Muscle of back (tissue), 3 donors: ENCODE measurements at regions not wholly inside any gene's neighbourhood (a gene's known extent, or its start where the extent isn't known, plus 50 kb on each side); places are given as distances from the start of the nearest gene placed in this dataset.
A peak's percentile ranks its signal among the peaks of the same experiment; 100 is the strongest.

Source experiments
- DNase-seq, 3 donors: peaks; one replicate each; pipeline versions ENCODE4 v3.0.0 to v3.0.0-alpha.2; 2013

DNA sequence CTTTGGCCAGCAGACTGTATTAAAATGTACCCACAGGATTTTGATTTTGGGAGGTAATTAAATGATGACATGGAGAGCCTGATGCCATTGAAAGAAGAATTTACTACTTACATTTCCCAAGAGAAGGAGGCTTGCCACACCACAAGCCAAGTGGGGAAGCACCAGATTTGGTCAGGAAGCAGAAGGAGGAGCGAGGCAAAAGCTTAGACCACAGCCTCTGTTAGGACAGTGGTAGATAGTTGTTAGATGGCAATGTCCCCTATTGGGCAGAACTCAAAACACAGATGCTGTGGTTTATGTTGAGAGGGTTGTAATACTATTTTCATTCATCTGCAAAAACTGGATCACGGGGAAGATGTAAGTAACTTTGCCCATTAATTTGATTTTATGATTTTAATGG is 709.4 kb downstream of the VRK1 start:
- DNase-seq = no peak

DNA sequence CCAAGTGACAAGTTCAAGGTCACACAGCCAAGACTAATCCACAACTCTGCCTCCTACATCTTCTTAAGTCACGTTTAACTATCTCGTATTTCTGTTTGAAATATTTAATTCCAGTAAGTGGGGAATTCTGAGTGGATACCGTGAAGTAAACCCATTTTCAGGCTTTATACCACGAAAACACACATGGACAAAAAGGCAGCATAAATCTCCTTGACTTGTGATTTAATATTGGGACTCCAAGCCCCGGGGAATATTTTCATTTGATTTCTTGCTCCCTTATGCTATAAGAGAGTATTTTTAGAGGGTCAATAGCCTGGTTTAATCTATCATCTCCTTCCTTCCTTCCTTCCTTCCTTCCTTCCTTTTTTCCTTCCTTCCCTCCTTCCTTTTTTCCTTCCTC is 716.7 kb downstream of the VRK1 start:
- no peak for DNase-seq

DNA sequence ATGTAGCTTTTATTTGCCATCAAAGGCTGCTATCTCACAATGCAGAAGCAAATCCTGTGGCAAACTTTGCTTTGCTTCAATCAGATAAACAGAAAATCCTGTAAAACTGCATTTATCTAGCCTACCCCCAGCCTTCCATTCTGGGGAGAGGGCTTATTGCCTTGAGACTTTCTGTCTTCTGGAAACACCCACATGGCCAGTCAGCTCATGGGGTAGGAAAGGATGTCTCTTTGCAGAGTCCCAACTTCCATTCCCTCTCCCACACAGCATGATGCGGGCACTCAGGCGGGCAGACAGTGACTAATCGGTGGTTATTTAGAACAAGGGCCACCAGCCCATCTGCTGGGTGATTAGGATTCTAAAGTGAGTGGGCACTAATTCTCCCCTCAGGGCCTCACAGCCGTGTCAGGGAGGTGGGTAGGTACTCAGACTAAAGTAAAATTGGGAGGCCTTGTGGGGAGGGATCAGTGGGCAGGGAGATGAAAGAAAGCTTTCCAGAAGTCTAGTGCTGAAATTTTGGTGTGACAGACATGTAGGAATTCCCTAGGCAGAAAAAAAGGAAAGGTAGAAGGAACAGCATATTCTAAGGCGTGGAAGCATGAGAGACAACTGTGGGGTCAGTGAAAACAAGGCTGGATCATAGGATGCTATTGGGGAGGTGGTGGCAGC is 720.5 kb downstream of the VRK1 start:
- DNase-seq = no peak

DNA sequence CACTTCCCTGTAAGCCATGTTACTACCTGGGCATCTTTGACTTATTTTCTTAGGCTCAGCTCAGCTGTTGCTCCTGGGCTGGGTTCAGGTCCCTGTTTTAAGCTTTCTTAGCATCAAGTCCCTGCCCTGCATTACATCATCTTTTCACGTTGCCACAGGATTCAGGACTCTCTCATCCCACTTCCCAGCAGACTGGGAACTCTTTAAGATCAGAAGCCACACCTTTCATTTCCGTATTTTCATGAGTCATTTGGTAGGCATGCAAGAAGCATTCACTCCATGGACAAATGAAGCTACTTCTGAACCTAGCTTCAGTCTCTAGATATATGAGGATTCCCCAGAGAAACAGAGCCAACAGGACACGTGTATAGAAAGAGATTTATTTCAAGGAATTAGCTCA is 726.8 kb downstream of the VRK1 start:
- DNase-seq = no peak

DNA sequence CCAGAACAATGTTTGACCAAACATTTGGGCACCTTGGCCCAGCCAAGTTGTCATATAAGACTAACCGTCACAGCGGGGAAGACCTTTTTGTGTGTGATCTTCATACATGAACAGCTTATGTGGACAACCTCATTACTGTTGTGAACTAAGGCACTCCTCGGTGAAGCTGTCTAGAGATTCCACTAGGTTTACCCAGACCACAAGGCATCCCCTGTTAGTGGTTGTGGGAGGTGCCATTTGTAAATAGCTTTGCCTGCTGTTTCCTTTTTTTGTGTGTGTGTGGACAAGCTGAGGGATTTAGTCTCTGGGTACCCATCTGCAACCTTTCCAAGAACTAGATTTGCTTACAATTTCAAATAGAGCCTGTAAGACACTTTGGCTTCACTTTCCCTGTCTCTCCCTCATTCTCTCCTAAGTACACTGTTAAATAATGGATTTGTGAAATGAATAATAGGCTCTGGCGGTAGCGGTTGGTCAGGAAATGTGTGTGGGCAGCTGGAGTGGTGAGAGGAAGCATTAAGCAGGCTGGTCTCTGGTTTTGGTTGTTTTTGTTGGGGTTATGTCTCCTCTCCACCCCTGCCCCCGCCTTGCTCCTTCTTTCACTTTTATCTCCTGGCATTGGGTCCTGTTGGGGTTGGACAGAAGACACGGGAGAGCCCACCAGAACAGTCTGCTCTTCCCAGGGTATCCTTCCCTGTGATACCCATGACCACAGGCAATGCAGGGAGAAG is 727.6 kb downstream of the VRK1 start:
- DNase-seq = no peak

DNA sequence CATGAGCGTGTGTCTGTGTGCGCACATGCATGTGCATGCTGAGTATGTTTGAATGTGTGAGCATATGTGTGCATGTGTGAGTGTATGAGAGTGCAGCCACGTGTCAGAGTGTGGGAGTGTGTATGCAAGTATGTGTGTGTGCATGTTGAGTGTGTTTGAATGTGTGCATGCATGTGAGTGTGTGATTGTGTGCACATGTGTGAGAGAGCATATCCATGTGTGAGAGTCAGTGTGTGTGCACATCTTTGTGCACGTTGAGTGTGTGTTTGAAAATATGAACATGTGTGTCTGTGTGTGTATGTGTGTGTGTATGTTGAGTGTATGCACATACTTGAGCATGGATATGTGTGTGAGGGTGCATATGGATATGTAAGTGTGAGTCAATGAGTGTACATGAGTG is 730.8 kb downstream of the VRK1 start:
- no peak for DNase-seq

DNA sequence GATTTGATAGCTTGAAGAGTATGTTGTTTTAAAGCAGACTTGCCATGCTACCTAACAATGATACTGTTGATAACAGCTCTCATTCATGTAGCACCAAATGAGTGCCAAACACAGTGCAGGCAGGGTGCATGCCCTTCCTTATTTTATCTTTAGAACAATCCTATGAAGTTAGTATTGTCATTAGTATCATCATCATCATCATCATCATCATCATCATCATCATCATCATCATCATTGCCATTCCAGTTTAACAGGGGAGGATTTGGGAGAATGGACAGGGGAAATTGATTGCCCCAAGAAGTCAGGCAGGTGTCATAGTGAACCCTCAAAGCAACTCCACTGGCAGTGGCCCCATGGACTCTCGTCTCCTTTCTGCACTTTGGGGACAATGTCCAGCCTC is 734.9 kb downstream of the VRK1 start:
- DNase-seq = no peak

DNA sequence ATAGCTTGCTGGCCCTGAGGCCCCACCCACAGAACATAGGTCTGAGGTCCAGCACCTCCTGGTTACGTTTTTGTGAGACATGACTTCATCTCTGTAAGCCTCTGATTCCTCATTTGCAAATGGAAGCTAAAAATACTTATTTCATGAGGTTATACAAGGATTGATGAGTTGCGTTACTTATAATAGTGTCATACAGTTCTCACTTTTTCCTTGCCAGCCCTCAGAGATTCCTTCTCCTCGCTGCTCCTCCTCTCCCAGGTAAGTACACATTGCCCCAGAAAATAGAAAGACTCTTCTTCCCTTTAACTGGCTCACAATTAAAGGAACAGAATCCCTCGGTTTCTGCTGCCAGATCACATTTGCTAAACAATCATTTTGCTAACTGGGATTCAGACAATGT is 739.2 kb downstream of the VRK1 start:
- no peak for DNase-seq

DNA sequence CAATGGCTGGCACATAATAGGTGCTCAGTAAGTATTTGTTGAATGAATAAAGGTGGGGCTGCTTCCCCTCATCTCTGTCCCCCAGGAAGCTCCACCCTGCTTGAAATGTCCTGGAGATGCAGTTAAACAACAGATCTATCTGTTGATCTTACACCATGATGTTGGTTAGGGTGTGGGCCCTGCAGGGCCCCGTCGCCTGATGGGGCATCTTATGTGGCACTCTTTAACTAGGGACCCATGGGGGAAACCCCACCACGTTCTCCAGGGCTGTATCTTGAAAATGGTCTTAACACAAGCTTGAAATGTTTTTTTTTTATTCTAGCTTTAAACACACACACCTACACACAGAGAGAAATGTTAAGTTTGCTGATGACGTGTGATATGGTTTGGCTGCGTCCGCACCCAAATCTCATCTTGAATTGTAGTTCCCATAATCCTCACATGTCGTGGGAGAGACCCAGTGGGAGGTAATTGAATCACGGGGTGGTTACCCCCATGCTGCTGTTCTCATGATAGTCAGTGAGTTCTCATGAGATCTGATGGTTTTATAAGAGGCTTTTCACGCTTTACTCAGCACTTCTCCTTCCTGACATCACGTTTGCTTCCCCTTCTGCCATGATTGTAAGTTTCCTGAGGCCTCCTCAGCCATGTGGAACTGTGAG is 741.7 kb downstream of the VRK1 start:
- no peak for DNase-seq

DNA sequence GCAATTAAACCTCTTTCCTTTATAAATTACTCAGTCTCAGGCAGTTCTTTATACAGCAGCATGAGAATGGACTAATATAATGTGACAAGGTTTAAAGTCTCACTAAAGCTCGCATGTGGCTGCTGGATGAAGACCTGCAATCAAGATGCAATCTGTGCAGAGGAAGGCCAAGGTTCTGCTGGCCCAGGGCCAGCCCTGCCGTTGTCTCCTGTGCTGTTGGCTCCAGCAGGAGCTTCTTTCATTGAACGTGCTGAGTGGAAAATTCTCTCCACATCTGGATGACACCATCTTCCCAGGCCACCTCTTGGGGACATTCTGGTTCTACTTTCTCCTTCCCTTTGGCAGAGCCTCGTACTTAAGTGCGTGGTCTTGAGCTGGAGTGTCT is 742.2 kb downstream of the VRK1 start:
- DNase-seq = peak; percentile 5 to 65 (median 51)

DNA sequence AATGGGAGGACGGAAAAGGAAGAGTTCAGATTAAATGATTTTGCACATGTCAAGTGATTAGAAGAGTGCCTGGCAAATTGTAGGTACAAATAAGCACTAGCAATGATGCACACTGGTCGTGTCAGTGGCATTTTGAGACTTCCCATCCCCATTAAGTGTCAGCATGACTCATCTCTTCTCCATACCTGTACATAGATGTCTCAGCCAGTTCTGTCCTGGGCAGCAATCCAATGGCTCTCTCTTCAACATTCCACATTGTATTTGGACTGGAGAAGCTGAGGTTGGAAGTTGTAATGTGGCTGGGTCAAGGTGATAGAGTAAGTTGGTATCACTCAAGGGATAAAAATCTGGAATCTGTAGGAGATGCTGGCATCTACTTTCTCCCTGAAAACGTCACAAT is 742.7 kb downstream of the VRK1 start:
- no peak for DNase-seq

DNA sequence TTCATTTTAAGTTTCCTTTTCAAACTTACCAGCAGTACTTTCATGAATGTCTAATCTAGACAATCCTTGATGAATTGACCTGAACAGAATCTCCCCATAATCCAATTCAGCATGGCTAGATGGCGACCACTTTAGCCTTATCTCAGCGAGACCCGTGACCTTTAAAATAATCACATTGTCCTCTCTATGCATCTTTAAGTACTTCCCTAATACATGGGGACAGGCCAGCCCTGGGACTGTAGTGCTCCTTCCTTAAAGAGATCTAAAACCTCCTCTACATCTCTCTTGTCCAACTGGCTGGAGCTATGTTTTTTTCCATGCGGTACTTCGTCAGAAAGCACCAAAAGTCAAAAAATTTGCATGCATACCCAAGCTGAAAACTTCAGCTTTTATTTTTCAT is 746.0 kb downstream of the VRK1 start:
- DNase-seq = no peak

DNA sequence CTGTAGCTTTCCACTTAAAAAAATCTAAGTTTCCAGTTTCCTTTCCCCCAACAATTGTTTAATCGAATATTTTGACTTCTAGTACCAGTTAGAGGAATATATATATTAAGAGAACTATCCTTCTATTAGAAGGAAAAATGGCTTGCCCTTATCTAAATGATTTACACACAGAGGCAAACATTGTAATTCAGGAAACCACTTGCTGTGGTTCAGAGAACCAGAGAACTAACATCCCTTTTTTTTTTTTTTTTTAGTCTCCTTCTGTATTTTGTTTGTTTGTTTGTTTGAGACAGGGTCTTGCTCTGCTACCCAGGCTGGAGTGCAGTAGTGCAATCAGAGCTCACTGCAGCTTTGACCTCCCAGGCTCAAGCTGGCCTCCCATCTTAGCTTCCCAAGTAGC is 746.6 kb downstream of the VRK1 start:
- no peak for DNase-seq

DNA sequence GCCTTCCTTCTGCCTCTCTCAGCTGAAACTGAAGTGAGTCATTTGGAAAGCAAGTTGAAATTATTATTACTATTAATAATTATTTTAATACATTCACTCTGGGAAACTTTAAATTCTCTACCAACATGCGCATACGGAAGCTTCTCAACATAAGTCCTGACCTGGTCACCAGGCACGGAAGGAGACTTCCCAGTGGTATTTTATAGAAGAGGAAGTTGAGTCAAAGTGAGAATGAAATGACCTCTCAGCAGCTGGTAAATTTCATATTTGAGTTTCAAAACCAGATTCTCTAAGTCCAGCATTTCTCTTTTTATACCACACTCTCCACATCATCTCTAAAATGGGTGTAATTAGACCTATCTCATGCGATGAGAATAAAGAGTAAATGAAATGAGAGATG is 747.4 kb downstream of the VRK1 start:
- peak in 1 of 3 donors; percentile 9 for DNase-seq

DNA sequence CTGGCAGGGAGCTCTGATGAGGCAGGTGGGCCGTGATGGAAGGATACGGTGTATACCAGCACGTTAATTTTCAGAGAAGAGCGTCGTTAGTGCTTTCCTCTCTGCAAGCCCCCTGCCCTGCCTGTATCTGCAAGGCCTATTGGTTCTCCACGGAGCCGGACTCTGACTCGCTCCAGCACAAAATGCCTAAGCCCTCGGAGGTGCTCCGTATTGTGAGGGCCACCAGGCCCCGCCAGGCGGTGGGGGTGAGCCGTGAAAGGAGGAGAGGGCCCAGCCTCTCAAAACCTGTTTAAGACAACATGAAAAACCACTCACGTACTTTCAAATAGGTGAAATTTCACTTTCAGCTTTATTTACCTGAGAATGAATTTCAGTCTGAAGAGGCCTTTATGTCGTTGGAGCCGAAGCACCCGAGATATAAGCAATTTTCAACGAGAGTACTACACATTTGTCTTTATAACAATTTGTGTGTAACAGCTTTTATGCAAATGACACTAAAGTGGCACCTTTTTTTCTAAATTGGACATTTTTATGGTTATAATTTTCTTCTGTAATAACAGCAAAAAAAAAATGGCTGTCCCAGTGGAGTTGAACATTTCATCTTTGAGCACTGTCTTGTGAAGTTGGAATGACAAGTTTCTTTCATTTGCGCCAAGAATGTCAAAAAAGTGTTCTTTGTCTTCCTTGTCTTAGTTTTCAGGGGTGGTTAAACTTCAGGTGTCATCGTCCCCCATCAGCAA is 749.5 kb downstream of the VRK1 start:
- no peak for DNase-seq

DNA sequence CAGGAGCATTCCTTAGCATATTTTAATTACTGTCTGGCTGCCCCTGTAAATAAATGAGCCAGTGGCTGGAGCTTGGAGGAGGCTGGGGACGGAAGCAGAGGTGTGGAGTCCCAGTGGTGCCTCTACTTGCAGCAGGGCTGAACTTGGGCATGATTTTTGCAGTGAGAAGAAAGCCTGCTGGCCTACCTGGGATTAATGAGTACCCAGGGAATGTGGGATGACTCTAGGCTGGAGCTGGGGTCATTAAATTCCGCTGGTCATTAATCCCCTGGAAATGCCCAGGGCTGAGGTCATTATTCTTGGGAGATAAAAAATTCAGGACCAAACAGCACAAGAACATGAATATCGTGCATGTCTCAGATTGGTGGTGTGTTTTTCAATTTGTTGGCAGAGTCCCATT is 753.3 kb downstream of the VRK1 start:
- DNase-seq = no peak

DNA sequence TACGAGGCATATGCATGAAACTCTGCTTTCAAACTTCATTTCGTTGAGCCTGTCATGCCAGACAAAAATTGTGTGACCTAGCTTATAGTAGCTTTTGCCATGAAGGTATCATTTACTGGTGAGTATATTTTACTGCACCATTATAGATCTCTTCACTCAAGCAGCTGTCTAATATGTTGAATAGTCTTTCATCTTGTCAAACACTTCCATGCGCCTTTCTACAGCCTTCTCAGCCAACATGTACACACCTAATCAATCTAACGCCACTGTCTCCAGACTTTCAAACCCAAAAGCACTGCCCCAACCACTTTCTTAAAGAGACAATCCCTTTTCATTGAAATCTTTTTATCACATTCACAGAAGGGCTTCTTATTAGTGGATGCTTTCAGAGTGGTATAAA is 757.4 kb downstream of the VRK1 start:
- no peak for DNase-seq

DNA sequence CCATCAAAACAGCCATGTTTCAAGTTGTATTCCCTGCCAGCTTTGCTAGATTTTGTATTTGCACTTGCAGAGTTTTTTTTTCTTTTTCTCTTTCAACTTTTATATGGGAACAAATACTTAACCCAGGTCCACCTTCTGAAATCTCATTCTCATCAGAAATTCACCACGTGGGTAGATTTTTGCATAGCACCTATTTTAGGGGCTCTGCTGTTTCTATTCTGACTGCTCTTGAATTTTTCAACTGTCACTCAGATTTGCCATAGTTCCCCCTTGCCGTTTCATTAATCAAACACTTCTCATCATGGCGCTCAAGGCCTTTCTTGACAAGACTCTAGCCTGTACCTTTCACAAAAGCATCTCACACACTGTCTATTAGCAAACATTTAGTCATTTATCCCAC is 767.2 kb downstream of the VRK1 start:
- no peak for DNase-seq

DNA sequence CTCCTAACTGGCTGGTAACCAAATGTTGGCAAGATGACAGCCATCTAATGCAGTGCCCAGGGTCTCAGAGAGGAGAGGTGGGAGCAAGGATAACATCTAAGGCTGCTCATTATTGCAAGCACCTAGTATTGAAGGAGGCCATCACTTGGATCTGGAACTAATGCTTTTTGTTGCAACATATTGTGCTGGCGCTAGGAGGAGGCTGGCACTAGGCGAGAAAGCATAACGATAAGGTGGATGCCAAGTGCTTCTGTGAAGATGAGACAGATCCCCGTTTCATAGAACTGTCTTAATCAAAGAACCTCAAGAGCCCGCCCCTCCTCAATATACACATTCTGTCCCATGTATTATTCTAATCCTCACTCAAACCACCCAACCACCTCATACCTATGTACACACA is 774.0 kb downstream of the VRK1 start:
- no peak for DNase-seq

DNA sequence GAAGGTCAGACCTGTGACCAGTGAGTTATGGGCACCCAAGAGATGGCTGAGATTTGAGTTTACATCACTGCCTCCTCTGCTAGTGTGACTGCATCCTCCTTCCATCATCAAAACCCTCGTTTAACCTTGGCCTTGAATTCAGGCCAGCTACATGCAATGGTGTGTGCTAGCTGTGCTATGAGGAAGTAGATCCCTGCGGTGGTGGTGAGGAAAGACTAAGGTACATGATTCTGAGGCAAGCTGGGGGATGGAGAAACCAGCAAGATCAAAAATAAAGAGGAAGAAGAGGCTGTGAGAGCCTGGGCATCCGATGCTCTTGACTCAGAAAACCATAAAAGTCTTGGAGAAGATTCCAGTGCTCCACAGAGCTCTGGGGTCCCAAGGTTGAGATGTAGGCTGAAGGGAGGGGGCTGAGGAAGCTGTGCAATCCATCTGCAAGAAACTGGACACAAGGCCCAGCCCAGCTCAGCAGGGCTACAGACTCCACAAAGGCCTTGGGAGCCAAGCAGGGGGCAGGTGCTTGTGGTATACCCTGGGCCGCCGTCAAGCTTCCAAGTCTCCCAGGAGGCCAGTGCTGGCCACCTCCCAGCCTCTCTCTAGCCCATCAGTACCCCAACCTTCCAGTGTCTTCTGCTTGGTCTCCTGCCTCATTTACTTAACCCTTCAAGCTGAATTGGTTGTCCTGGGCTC is 774.8 kb downstream of the VRK1 start:
- DNase-seq = no peak

DNA sequence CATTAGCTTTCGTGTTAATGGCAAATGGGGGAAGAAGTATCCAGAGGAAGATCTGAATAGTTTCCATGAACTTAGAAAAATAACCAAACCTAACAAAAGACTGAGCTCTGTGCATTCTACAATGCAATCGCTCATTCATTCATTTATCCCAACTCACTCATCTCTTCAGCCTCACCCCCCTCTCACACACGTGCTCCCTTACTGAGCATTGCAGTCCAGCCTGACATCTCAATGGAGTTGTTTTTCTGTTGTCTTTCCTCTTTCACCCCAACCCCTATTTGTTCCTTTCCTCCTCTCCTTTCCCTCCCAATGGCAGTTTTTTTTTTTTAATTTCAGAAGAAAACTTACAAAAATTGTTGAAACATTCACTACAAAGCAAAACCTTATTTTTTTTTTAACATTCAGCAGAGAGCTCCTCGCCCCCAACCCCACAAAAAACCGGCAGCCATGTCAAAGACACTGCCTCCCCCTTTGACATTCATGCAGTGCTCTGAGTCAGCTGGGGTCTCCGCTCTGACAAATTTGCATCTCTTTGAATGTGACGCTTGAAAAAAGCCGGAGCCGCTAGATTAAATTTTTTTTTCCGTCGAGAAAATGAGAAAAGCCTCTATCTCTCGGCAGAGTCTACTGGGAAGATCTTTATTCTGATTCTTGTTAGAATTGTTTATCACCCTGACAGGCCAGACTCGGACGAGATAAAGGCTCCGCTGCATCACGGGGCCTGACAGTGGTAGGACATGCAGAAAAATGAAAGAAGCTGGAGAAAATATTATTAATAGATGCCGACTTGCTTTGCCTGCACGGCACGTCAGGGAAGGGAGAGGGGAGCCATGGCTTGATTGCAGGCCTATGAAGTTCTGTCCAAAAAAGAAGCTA is 775.6 kb downstream of the VRK1 start:
- DNase-seq = no peak
